Keratinocyte (primary cell): ENCODE measurements at regions not wholly inside any gene's neighbourhood (a gene's known extent, or its start where the extent isn't known, plus 50 kb on each side); places are given as distances from the start of the nearest gene placed in this dataset.

Source experiments
- DNase-seq: peaks from one replicate; pipeline ENCODE4 v3.0.0-alpha.2; 2011; ENCODE audit warnings: low read depth, missing footprints, low spot score
- FAIRE-seq: peaks from 2 replicates; lab custom pipeline; 2011; peaks lifted over from hg19 to GRCh38; lab: Jason Lieb, UNC
- H2AFZ ChIP-seq: 2 replicates; pipeline ENCODE4 v1.6.0; 2012; ENCODE audit warnings: low read length, control low read depth, inconsistent platforms; ENCODE audit not compliant: control insufficient read depth
- H3K27ac ChIP-seq: 2 replicates; pipeline ENCODE4 v1.5.1; 2011; ENCODE audit warnings: low read length; ENCODE audit not compliant: control insufficient read depth, insufficient read depth
- H3K27me3 ChIP-seq: 3 replicates; pipeline ENCODE4 v1.6.0; 2011; ENCODE audit warnings: low read length; ENCODE audit not compliant: control insufficient read depth, insufficient read depth; ENCODE audit errors: extremely low read depth
- H3K36me3 ChIP-seq, 2 experiments: 2 replicates in 1 of 2; 3 replicates in 1 of 2; pipeline ENCODE4 v1.5.1; 2011; ENCODE audit warnings: low read length in 2 of 2, mild to moderate bottlenecking in 1 of 2; ENCODE audit not compliant: control insufficient read depth in 2 of 2, insufficient read depth in 2 of 2; ENCODE audit errors: extremely low read depth in 1 of 2
- H3K4me1 ChIP-seq: 3 replicates; pipeline ENCODE4 v1.5.1; 2011; ENCODE audit warnings: low read length; ENCODE audit not compliant: control insufficient read depth, insufficient read depth; ENCODE audit errors: extremely low read depth
- H3K4me2 ChIP-seq: 3 replicates; pipeline ENCODE4 v1.6.0; 2011; ENCODE audit warnings: low read depth, low read length; ENCODE audit not compliant: control insufficient read depth, insufficient read depth; ENCODE audit errors: extremely low read depth
- H3K4me3 ChIP-seq, 3 experiments: fragments of 200-600 bp in 1 of 3; sonication (generic) in 1 of 3; 2 replicates in 2 of 3; 3 replicates in 1 of 3; pipeline ENCODE4 v1.5.1; 2011 to 2016; ENCODE audit warnings: low read length in 3 of 3, mild to moderate bottlenecking in 3 of 3, control low read depth in 2 of 3, inconsistent platforms in 1 of 3, low read depth in 1 of 3, mixed read lengths in 1 of 3, mixed run types in 1 of 3, moderate library complexity in 1 of 3; ENCODE audit not compliant: control insufficient read depth in 2 of 3, insufficient read depth in 2 of 3; ENCODE audit errors: extremely low read depth in 1 of 3
- H3K79me2 ChIP-seq: 2 replicates; pipeline ENCODE4 v1.6.0; 2012; ENCODE audit warnings: low read length; ENCODE audit not compliant: control insufficient read depth, insufficient read depth
- H3K9ac ChIP-seq: 3 replicates; pipeline ENCODE4 v1.6.0; 2011; ENCODE audit warnings: low read length; ENCODE audit not compliant: control insufficient read depth, insufficient read depth; ENCODE audit errors: extremely low read depth
- H3K9me1 ChIP-seq: 3 replicates; pipeline ENCODE4 v1.6.0; 2011; ENCODE audit warnings: low read length; ENCODE audit not compliant: control insufficient read depth, insufficient read depth; ENCODE audit errors: extremely low read depth
- H3K9me3 ChIP-seq: 2 replicates; pipeline ENCODE4 v1.5.1; 2012; ENCODE audit warnings: low read depth, low read length; ENCODE audit not compliant: control insufficient read depth
- H4K20me1 ChIP-seq: 3 replicates; pipeline ENCODE4 v1.6.0; 2011; ENCODE audit warnings: low read length; ENCODE audit not compliant: control insufficient read depth, insufficient read depth; ENCODE audit errors: extremely low read depth
- EZH2 ChIP-seq: IDR thresholded peaks from one replicate; pipeline ENCODE4 v1.6.1; 2012; ENCODE audit warnings: inconsistent platforms, mild to moderate bottlenecking, low read length, moderate library complexity
- dilution Hi-C: fragments of 300-500 bp; cut with MboI; formaldehyde crosslinking; loops from one replicate; pipeline ENCODE4 v1.7.0; 2020; ENCODE audit warnings: low sequenced_read_pairs; ENCODE audit not compliant: extremely low pct_ligation_motif_present
- TF ChIP-seq, protein P1 (sequence below), 3 experiments: IDR thresholded peaks in 1 of 3; conservative IDR thresholded peaks in 1 of 3; optimal IDR thresholded peaks in 1 of 3; 2 replicates in 2 of 3; 3 replicates in 1 of 3; pipeline versions ENCODE3 to v1.5.1; 2011; ENCODE audit warnings: low read length in 3 of 3, mild to moderate bottlenecking in 3 of 3, moderate library complexity in 2 of 3, control low read depth in 1 of 3, inconsistent platforms in 1 of 3; ENCODE audit not compliant: insufficient read depth in 2 of 3; ENCODE audit errors: extremely low read depth in 1 of 3

DNA sequence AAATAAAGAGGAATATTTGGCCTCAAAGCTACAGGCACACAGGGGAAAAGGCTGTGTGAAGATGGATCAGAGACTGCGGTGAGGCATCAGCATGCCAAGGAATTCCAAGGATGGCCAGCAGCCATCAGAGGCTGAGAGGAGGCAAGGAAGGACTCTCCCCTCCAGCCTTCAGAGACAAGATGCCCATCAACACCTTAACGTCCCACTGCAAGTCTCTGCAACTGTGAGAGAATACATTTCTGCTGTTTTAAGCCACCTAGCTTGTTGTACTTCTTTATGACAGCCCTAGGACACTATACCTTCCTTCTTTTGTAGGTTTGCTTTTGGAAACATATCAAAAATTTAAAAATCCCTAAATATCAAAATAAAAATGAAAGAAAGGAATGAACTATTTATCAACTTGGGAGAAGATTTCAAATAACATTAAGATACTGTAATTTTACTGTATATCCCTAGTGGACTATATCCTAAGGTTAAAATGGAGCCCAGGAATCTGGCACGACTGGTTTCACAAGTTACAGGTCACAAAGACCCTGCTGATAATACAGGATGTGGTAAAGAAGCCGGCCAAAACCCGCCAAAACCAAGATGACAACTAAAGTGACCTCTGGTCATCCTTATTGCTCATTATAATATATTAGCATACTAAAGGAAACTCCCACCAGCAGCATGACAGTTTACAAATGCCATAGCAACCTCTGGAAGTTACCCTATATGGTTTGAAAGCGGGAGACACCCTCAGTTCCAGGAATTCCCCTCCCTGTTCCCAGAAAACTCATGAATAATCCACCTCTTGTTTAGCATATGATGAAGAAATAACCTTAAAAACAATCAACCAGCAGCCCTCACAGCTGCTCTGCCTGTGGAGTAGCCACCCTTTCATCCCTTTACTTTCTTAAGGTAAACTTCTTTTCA is 185.2 kb downstream of the AVL9 start:
- H3K9me1 ChIP-seq, result no peaks in the 10 kb centered on the region
- DNase-seq (no peak), FAIRE-seq (peak; percentile 60)
- H3K4me3 ChIP-seq, result no peak overlapping the region
- H4K20me1 ChIP-seq, result no peaks in the 10 kb centered on the region
- H3K9ac ChIP-seq, result no peak overlapping the region
- peak overlapping the region; percentile 67 for H3K4me2 ChIP-seq
- no peaks in the 10 kb centered on the region for H3K79me2 ChIP-seq
- TF ChIP-seq, protein P1, sequence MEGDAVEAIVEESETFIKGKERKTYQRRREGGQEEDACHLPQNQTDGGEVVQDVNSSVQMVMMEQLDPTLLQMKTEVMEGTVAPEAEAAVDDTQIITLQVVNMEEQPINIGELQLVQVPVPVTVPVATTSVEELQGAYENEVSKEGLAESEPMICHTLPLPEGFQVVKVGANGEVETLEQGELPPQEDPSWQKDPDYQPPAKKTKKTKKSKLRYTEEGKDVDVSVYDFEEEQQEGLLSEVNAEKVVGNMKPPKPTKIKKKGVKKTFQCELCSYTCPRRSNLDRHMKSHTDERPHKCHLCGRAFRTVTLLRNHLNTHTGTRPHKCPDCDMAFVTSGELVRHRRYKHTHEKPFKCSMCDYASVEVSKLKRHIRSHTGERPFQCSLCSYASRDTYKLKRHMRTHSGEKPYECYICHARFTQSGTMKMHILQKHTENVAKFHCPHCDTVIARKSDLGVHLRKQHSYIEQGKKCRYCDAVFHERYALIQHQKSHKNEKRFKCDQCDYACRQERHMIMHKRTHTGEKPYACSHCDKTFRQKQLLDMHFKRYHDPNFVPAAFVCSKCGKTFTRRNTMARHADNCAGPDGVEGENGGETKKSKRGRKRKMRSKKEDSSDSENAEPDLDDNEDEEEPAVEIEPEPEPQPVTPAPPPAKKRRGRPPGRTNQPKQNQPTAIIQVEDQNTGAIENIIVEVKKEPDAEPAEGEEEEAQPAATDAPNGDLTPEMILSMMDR (optimal IDR thresholded peaks at IDR 0.05 in 1 of 3, IDR thresholded peaks at IDR 0.05 in 1 of 3, conservative IDR thresholded peaks at IDR 0.05 in 1 of 3; ENCODE audit: extremely low read depth in 1 of 3, insufficient read depth in 2 of 3, low read length in 3 of 3), result no peak
- TF ChIP-seq EZH2, result no peak
- no peaks in the 10 kb centered on the region for H3K9me3 ChIP-seq
- peak overlapping the region; percentile 90 for H2AFZ ChIP-seq
- H3K36me3 ChIP-seq, result no peaks in the 10 kb centered on the region
- dilution Hi-C loops, result no loop called here
- H3K4me1 ChIP-seq, result peaks cover 16% of the 10 kb centered on the region
- H3K27me3 ChIP-seq, result no peaks in the 10 kb centered on the region
- H3K27ac ChIP-seq, result peak overlapping the region; percentile 64

DNA sequence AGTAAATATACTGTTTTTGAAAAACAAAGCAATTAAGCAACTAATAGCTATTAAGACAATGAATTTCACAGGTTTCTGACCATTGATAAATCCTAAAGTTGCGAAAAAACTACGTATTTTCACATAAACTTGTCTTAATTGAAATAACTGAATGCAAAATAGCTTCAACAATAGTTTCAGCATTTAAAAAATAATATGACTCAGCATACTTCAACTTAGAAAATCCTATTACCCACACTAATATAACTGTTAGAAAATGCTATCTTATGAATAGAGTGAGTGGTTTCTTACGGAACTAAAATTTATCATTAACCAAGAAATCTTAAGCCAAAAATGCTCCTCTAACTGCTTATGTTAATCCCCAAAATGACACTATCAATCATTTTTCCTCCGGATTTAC is 183.9 kb downstream of the AVL9 start:
- TF ChIP-seq, protein P1 (optimal IDR thresholded peaks at IDR 0.05 in 1 of 3, IDR thresholded peaks at IDR 0.05 in 1 of 3, conservative IDR thresholded peaks at IDR 0.05 in 1 of 3; ENCODE audit: extremely low read depth in 1 of 3, insufficient read depth in 2 of 3, low read length in 3 of 3), result no peak
- no peak for TF ChIP-seq EZH2
- Histone ChIP-seq H2AFZ (no peak overlapping the region), H3K9me3 (no peaks in the 10 kb centered on the region), H3K27ac (no peak overlapping the region), H3K79me2 (no peaks in the 10 kb centered on the region), H3K9me1 (no peaks in the 10 kb centered on the region), H3K27me3 (no peaks in the 10 kb centered on the region), H4K20me1 (no peaks in the 10 kb centered on the region), H3K4me3 (no peak overlapping the region), H3K4me1 (peaks cover 16% of the 10 kb centered on the region), H3K4me2 (no peak overlapping the region), H3K36me3 (no peaks in the 10 kb centered on the region), H3K9ac (no peak overlapping the region)
- no peak for DNase-seq
- dilution Hi-C loops, result no loop called here
- FAIRE-seq, result no peak
